B cell (primary cell): ENCODE measurements at regions not wholly inside any gene's neighbourhood (a gene's known extent, or its start where the extent isn't known, plus 50 kb on each side); places are given as distances from the start of the nearest gene placed in this dataset.

Source experiments
- CTCF ChIP-seq: fragments of 200-600 bp; IDR thresholded peaks from one replicate; pipeline ENCODE4 v1.8.0; 2022; ENCODE audit warnings: antibody characterized with exemption, mild to moderate bottlenecking
- EZH2 ChIP-seq: IDR thresholded peaks from 2 replicates; pipeline ENCODE4 v1.6.1; 2012; ENCODE audit warnings: borderline replicate concordance, low read depth, mild to moderate bottlenecking, moderate library complexity, low read length; ENCODE audit not compliant: insufficient read depth, poor library complexity, severe bottlenecking

- TF ChIP-seq CTCF (no peak), EZH2 (no peak)
Observed at GRCh38 chr4:84269536-84270044, 229.5 kb downstream of the NKX6-1 start.
